OCI-LY7 (cell line): ENCODE measurements at regions not wholly inside any gene's neighbourhood (a gene's known extent, or its start where the extent isn't known, plus 50 kb on each side); places are given as distances from the start of the nearest gene placed in this dataset.

Experiments
- CTCF ChIP-seq: fragments of 200-600 bp; sonication (generic); conservative IDR thresholded peaks from 2 replicates; pipeline ENCODE4 v1.5.1; 2014; ENCODE audit warnings: mild to moderate bottlenecking, antibody characterized with exemption, low read length, moderate library complexity, mixed read lengths
- EZH2phosphoT487 ChIP-seq: fragments of 200-600 bp; sonication (generic); IDR thresholded peaks from 2 replicates; pipeline ENCODE4 v1.6.1; 2018; ENCODE audit warnings: low read depth, borderline replicate concordance, mild to moderate bottlenecking, mixed run types, antibody characterized with exemption, low read length, moderate library complexity, mixed read lengths

DNA sequence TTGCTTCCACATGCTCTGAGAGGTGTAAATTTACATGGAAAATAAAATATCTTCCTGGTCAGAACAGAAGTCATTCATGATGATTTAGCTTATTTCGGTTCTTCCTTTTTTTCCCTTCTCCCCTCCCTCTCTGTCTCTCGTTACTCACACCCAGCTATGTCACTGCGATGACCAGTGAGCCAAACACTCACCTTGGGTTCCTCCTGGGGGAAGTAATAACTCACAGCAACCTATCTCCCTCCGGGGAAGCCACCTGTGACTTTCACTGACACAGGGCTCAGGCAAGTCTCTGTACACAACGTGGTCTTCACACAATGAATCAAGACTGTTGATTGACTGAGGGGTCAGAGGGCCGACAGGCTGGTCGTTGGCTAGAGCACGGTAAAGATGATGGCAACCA is 135.3 kb upstream of the VANGL1 start:
- TF ChIP-seq CTCF (no peak), EZH2phosphoT487 (no peak)
